ENCODE measurements at regions not wholly inside any gene's neighbourhood (a gene's known extent, or its start where the extent isn't known, plus 50 kb on each side); places are given as distances from the start of the nearest gene placed in this dataset.
"Not testable (repeated sequence)": the region's sequence is repeated elsewhere in the genome, so short reads cannot be mapped to it uniquely, and the experiment has no call there.

DNA sequence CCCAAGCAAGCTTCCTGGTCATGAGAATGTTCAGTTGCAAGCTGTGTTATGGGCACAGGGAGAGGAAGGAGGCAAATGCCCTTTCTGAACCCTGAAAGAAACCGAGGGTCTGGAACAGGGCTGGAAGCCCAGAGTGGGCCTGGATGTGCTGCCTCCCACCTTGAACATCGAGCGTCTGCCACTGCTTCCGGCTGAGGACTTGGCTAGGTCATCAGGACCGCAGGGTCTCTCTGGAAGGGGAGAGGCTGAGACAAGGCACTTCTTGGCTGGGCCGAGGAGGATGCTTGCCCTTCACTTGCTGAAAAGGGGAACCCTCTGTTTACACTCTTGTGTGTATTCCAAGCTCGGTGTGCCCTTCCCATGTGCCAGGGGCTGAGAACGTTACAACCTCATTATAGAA lies 168.0 kb upstream of the C1orf174 start:
- no peak for DNase-seq

DNA sequence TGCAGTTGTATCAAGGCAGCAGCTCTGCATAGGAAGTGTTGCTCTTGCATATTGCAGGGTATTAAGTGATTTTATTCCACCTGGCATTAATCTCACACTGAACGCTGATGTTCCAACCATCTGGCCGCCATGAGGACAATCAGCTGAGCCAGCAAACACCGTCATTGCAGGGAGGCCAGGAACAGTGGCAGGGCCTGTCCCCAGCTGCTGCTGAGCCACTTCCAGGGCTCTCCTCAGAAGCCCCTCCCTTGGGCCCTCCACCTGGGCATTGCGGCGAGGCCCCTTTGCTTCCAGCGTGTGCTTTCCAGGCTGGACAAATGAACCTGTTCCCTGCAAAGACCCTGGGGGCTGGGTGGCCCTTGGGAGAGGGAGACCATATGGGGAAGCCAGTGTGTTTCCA lies 171.6 kb upstream of the C1orf174 start:
- DNase-seq: peak; percentile 100

DNA sequence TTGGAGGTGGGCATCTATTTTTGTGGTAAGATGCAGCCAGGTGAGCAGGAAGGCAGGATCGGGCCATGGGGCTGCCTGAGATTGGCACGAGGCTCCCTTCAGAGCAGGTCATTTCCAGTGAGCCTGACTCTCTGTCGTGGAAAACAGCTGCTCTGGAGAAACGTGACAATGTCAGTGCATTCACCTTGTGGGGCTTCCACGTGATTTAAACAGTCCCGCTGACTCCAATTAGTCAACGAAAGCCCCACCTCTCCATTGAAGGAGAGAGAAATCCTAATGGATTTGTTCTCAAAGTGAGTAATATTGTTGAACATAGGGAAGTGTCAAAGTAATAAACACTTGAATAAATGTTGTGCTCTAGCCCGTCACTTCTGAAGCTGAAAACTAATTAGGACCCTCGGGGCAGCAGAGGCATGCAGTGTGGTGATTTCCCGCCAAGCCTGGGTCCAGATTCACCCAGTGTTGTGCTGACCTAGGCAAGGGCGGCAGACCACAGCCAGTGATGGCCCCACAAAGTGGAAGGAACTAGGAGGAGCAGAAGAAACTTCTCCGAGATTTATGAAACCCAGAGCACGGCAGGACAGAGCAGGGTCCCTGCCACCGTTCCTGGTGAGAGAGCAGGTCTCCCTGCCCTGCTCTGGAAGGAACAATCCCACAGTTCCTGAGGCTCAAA lies 172.5 kb upstream of the C1orf174 start:
- peak; percentile 51 for DNase-seq

DNA sequence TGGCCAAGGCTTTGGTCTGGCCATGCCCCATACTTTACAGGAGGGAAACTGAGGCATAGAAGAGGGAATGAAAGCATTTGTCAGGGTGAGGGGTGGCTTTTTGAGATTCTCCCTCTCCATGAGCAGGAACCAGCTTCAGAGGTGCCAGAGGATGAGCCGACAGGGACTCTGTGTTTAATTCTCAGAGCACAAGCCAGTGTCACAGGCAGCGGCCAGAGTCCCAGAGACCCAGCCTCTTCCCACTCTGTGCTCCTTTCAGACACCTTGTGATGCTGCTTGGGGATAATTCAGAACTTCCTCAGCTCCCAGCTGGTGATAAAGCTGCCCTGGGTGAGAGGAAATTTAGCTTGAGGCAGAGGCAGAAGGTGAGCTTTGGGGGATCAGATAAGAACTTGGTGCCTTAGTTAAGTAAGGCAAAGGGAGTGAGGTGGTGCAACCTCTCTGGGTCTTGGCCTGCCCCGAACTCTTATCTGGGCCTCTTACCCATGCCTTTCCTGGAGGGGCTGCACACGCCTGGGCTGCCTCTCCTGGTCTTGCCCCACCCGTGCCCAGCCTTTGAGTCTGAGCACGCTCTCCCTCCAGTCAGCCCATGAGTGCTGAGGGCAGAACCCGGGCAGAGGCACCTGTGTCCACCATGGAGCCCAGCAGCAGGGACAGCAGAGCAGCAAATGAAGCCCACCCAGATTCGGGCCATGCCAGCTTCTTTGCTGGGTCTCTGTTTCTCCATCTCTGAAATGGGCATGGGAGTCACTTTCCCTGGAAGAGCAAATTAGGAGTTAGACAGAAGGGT lies 175.6 kb upstream of the C1orf174 start:
- no peak for DNase-seq

DNA sequence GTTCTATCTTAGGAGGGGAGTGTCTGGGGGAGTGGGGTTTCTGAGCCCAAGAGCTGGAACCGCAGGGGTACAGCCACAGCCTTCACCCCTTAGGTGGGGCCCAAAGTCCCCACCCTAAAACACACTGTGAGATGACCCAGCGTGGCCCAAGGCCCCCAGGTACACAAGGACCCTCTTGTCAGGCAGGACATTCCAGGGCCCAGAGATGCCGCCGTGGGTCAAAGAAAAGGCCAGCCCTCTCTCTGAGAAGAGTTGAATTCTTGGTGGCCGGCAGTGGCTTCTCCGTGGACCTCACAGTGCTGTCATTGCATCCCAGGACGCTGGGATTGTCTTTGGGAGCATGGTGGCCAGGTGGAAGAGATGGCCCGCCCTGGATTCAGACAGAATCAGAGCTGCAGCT lies 176.3 kb upstream of the C1orf174 start:
- DNase-seq: no peak

DNA sequence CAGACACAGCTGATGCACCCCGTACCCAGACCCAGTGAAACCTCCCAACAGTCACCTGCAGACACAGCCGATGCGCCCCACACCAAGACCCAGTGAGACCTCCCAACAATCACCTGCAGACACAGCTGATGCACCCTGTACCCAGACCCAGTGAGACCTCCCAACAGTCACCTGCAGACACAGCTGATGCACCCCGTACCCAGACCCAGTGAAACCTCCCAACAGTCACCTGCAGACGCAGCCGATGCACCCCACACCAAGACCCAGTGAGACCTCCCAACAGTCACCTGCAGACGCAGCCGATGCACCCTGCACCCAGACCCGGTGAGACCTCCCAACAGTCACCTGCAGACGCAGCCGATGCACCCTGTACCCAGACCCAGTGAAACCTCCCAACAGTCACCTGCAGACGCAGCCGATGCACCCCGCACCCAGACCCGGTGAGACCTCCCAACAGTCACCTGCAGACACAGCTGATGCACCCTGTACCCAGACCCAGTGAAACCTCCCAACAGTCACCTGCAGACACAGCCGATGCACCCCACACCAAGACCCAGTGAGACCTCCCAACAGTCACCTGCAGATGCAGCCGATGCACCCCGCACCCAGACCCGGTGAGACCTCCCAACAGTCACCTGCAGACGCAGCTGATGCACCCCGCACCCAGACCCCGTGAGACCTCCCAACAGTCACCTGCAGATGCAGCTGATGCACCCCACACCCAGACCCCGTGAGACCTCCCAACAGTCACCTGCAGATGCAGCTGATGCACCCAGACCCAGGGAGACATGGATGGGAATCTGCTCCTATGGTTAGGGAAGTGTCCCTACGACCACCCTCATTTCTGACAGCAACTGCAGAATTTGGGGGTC lies 178.3 kb upstream of the C1orf174 start:
- not testable (repeated sequence) for DNase-seq

DNA sequence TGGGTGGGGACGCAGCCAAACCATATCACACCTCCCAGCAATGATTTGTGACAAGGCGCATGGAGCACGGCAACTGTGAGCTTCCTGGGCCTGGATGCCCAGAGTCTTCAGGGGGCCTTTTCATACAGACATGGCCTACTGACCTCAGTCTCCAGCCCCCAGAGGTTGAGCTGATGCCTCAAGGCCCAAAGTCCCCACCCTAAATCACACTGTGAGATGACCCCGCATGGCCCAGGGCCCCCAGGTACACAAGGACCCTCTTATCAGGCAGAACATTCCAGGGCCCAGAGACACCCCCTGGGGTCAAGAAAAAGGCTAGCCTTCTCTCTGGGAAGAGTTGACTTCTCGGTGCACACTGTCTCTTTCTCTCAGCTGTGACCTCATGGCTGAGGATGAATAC lies 179.7 kb upstream of the C1orf174 start:
- no peak for DNase-seq

- DNase-seq: no peak
Measured at GRCh38 chr1:4081806-4082711, 182.0 kb upstream of the C1orf174 start.

- DNase-seq: no peak
Measured at GRCh38 chr1:4083231-4084047, 183.4 kb upstream of the C1orf174 start.

DNA sequence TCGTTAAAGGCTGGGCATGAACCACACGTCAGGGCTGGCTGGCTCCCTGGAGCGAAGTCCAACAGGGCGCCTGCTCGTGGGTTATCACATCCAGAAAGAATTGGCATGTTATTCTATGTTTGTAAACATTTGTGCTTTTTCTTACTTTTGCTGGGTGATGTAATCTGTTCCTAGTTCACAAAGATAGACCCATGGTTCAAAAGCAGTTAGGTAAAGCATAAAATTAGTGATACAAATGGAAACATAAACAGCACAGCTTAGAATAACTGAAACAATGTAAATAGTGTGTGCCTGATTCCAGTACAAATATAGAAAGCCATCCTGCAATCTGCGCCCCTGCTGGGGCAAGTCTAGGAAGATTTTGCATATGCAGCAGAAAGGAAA lies 184.0 kb upstream of the C1orf174 start:
- DNase-seq: no peak

DNA sequence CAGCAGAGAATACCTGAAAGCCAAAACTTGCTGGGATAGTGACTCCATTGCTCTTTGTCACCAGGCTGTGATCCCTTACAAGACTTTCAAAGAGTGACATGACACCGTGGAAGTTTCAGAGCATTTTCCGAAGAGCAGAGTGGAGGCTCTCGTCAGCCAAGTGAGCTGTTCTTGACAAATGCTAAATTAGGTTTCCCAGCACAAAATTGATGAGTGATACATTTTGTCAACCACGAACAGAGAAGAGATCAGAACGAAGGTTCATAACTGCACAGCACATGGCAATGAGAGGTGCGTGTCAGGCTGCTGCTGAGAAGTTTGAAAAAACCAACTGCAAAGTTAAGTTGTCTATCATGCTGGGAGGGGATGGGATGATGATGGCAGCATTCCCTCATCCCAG lies 184.4 kb upstream of the C1orf174 start:
- no peak for DNase-seq

DNA sequence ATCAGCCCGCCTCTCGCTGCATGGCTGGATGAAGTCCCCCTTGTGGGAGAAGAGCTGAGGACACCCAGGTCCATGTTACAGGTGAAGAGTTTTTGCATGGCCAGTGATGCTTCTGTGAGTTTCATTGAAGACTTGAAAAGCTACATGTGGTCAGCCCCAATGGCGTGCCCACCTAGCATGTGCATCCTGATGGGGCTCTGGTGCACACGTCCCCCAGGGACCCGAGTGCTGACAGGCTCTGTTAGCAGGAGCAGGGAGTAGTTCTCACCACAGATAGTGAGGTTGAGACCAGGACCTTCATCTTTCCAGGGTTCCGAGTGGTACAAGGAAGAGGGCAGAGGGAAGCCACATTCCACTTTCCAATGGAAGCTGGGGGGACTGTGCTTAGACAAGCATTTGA lies 184.8 kb upstream of the C1orf174 start:
- no peak for DNase-seq

- peak; percentile 21 for DNase-seq
Measured at GRCh38 chr1:4085546-4085945, 185.5 kb upstream of the C1orf174 start.

GRCh38 chr1:4086085-4086850 lies 186.2 kb upstream of the C1orf174 start:
- no peak for DNase-seq

GRCh38 chr1:4086921-4087320 lies 186.8 kb upstream of the C1orf174 start:
- DNase-seq: no peak

DNA sequence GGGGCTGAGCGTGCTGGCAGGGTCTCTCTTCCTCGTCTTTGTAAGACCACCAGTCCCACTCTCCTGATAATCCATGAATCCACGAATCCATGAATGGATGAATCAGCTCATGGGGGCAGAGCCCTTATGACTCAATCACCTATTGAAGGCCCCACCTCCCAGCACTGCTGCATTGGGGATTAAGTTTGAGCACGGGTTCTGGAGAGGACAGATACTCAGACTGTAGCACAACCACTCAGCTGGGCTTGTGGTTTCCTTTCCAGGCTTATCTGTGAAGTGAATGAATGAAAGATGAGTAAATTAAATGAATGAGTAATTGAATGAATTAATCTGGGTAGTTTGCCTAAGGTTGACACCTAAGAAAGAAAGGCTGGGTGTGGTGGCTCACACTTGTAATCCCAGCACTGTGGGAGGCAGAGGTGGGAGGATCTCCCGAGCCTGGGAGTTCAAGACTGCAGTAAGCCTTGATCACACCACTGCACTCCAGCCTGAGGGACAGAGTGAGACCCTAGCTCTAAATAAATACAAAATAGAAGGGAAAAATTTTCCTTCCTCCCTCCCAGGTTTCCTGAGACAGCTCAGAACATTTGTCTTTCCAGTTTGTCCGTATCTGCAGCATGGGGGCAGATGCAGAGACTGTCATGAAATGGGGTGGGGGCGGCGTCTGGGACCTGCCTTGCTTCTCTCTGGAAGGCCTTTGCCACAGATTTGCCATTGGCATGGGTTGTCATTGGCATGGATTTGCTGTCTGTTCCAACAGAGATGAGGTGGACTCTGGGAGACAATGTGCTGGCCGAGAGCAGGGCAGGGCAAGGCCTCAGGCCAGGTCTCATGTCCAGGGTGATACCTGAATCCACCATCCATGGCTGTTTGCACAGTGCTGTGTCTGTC lies 187.7 kb upstream of the C1orf174 start:
- no peak for DNase-seq

DNA sequence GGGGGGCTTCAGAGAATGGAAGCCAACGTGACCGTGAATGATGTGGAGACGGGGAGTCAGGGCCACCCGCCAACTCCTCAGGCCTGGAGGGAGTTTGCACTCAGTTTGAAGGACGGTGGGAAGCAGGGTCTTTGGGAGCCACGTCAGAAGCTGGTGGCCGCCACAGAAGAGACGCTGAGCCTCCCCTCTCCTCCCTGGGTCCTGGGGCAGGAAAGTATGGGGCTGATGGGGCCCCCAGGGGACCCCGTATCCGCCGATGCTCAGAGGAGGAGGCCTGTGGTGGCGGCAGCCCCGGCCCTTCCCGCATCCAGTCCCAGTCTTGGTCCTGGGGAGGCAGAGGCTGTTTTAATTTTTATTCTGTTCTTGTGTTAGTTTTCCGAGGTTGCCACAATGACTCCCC lies 188.6 kb upstream of the C1orf174 start:
- no peak for DNase-seq

DNA sequence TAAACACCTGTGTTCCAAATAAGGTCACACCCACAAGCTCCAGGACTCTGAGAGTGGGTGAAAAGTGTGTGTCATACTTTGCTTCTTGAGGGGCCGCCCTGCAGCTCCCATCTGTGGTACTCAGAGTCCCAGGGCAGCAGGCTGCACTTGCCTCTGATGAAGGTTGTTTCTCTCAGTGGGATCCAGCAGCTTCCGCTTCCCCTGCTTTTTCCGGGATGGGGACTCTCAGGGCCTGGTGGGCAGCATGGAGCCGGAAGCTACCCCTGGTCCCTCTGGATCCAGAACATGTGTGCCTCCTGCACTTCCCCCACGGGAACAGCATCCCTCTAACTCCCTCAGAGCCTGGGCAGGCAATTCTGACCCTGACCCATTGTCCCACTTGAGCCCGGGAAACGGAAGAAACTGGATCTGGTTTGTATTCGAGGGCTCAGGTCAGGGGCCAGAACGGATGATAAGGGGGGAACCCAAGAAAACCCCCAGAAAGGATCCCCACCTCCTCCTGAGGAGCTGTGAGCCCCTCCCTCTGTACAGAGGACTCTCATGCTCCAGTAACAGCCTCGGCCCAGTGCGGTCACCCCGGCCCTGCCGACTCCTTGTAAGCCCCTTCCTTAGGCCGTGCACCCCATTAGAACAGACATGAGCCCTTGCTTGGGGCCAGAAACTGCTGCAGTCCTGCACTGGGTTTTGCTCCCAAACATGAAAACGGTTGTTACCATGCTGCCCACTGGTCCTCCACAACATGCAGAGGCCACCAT lies 189.5 kb upstream of the C1orf174 start:
- no peak for DNase-seq

GRCh38 chr1:4090556-4090955 lies 190.5 kb upstream of the C1orf174 start:
- DNase-seq: no peak
